GM19043 (cell line): ENCODE measurements at regions not wholly inside any gene's neighbourhood (a gene's known extent, or its start where the extent isn't known, plus 50 kb on each side); places are given as distances from the start of the nearest gene placed in this dataset.

Source experiments
- ATAC-seq: cut with Tn5 transposase; IDR thresholded peaks from one replicate; pipeline ENCODE4 v1.9.1; 2021; ENCODE audit warnings: low read depth; ENCODE audit not compliant: unreplicated experiment

DNA sequence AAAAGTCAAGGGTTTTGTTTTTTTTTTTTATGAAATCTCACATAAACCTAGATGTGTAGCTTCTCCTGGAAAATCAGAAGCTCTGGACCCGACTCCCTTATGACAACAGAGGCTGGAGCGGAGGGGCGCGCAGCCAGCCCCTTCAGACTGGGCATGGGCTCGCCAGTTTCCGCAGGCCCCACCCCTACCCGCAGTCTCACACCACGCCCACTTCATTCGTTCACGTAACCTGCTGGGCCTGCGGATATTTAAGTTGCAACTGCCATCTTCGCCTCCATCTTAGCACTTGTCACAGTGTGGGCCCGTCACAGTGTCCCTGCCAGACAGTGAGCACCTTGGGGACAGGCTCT, 111.7 kb upstream of the PTPN1 start:
- ATAC-seq: no peak

DNA sequence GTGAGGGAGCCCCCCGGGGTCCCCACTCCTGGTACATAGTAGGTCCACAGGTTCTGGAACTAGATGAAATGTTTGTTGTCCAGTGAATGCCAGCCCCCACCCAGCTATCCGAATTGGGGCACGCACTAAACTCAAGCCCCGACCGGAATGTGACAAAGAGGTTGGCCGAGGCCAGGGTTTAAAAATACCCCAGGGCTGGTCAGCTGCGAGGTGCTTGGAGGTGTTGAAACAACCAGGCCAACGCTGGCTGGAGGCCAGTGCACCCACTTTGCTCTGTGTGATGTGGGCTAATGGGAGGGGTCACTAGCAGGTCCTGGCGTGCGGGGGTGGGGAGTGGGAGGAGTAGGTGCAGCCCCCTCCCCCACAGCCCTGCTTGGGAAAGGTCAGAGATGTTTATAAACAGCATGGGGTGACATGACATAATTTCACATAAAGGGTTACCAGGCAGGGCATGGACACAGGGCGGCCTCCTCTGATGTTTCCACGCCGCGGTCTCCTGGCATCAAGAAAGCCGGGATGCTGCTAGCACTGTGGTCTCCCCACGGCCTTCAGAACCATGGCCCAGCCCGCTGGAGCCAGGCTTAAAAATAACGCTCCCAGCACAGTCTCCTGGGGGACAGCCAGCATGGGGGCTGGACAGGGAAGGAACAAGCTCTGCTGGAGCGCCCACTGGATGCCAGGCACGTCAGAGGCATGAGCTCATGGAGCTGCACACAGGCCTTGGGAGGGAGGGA, 111.2 kb upstream of the PTPN1 start:
- no peak for ATAC-seq

DNA sequence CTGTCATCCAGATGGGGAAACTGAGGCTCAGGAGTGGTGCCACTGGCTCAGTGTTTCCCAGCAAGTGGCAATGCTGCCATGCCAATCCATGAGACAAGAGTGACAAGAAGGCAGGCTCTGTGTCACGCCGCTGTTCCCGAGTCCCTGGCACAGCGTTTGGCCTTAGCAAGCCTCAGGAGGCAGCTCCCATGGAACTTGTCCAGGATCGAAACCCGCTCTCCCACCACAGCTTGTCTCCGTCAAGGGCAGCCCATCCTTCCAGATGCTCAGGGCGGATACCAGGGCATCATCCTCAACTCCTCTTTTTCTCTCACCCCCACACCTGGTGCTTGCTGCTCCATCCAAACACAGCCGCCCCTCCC, 110.6 kb upstream of the PTPN1 start:
- no peak for ATAC-seq

DNA sequence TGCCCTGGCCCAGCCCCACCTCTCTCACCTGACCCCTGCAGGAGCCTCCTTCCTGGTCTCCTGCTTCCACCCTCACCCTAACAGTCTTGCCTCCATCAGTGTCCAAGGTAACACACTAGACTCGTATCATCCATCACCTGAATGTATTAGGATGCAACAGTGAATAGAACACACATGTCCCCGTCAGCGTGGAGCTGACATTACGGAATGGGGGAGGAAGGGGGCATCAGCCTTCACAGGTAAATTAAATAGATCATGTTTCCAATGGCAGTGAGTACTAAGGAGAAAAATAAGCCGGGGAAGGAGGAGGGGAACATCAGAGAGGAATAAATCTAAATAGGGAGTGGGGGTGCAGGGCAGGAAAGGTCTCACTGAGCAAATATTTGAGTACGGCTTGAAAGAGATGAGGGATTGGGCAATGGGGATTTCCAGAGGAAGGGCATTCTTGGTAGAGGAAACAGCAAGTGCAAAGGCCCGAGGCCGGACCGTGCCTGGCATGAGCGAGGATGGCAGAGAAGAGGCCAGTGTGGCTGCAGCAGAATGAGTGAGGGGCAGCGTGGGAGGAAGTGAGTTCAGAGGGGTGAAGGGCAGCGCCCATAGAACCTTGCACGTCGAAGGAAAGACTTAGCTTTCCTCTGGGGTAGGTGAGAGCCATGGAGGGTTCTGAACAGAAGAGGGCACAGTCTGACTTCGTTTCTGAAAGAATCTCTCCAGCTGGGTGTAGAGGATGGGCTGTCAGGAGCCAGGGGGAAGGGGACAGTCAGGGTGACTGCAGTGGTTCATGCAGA, 110.1 kb upstream of the PTPN1 start:
- no peak for ATAC-seq

DNA sequence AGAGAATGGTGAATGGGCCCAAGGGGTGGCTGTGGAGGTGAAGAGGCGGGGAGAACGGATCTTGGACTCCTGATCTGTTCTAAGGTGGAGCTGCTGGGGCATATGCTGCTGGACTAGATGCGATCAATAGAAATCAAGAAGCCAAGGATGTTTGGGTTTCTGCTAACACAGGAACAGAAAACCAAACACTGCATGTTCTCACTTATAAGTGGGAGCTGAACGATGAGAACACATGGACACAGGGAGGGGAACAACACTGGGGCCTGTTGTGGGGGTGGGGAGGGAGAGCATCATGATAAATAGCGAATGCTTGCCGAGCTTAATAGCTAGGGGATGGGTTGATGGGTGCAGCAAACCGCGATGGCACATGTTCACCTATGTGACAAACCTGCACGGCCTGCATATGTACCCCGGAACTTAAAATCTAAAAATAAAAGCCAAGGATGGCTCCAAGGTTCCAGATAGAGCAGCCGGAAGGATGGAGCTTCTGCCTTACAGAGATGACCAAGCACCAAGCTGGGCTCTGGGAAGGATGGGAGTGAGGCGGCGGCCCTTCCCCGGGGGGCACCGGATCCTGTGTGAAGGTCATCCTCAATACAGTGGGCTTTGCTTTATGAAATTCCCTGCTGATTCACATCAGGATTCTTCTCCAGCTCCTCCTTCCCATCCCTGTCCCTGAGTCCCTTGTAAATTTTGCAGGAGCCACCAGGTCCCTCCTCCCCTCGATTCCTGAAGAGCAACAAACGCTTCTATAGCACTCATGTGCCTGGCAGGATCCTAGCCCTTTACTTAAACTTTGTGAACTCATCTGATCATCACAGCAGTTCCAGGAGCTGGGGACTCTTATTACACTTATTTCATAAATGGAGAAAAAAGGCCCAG, 109.2 kb upstream of the PTPN1 start:
- no peak for ATAC-seq

DNA sequence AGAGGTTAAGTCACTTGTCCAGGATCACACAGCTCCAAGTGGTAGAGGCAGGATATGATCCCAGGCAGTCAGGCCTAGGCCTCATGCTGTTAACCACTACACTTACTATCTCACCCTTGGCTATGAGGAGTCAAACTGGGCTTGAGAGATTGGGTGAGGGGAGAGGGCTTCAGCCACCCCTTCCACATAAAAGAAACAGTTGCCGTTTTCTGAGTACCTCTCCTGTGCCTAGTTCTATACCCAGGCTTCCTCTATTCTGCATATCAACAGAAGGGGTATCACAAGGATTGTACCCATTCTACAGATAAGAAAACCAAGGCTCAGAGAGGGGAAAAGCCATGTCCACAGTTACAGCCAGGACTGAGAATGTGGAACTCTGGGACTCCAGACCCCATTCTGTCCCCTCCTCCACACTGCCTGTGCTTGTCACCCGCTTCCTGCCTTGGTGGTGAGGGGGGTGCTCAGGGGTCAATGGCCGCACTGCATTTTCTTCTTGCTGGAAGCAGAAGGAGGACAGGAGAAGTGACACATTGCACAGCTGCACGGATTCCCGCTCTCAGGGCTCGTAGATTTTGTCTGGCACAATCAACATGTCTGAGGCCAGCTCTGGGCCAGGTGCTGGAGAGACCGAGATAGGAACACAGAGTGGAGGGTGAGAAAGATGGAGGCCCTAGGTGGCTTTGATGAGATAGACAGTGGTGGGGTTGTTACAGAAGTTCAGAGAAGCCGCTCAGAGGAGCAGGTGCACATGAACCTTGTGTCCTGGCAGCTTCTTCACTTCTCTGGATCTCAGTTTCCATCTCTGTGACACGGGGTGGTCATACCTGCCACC, 108.4 kb upstream of the PTPN1 start:
- ATAC-seq: no peak

DNA sequence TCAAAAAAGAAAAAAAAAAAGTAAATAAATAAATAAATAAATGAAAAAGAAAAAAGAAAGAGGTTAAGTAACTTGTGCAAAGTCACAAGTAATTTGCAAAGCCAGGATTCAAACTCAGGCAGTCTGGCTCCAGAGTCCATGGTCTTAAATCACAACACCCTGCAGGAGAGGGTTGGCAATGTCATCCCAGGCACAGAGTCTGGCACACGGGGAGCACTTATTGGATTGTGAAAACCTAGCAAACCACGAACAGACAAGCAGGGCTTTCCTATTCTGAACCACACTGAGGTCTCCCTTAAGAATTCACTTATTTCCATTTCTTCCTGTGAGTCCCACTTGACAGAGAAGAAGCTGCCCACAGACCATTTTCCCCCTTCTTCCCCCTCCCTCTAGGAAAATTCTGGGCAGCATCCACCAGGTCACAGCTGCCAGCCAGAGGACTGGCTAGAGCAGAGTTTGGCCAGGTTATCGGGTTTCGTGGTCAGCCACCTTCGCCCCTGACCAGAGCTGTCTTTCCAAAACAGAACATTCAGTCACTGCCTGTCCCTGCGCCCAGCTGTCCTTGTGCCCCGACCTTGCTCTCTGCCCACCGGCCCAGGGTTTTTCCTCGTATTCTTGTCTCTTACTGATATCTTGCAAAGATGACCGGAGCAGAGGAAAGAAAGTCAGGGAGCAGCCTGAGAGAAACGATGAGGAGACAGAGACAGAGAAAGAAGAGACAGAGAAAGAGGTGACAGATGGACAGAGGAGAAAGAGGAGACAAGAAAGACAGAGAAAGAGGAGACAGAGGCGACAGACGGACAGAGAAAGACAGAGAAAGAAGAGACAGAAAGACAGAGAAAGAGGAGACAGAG, 106.4 kb upstream of the PTPN1 start:
- ATAC-seq: no peak

DNA sequence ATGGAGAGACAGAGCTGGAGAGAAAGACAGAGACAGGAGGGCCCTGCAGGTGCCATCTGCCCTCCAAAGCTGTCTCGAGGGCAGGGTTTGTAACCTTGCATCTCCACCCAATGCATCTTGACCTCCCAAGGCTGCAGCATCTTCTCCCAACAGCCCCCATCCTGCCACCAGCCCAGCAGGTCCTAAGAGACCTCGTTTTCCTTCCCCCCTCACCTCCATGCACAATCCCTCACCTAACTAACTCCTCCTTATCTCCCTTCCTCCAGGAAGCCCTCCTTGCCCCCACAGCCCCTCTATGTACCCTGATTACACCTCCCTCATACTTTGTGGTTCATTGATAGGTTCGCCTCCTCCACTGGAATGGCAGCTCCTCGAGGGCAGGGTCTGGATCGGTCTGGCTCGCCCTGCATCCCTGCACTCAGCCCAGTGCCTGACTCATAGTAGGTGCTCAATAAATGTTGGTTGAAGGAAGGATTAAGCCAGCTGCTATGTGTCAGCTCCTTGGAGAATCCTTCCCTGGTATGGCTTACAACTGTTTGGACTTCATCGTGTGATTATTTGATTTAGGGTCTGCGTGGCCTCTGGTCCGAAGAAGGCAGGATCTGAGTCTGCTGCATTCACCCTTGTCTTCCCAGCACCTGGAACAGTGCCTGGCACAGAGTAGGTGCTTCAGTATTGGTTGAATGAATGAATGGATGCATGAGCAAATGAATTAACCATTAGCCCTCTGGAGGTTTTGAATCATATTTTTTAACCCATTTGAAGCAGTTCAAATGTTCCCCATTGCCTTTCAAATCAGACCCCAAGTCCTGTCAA, 105.6 kb upstream of the PTPN1 start:
- ATAC-seq: no peak

DNA sequence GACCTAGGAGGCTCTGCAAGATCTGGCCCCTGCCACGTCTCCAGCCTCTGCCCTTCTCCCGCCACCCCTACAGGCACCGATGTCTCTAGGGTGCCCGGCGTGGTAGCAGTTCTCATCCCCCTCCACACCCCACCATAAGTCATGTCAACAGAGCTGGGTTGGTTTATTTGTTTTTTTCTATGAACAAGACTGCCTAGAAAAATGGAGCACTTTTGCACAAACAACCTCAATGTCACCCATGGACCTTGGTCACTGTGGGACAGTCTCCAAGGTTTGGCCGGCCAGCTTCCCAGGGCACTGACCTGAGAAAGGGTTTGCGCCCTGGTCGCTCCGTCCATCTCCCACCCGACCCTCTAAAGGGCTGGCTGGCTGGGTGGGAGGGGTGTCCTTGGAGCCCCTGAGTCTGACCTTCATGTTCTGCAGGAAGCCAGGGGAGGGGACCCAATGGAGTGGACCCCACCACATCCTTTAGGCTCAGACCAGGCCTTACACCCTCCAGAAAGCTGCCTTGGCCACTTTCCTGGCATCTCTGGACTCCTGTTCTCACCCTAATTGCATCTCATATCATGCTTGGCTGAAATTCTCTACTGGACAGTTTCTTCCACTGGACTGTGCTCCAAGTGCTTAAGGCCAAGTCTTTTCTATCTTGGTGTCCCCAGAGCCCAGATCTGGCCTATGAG, 104.8 kb upstream of the PTPN1 start:
- ATAC-seq: no peak

DNA sequence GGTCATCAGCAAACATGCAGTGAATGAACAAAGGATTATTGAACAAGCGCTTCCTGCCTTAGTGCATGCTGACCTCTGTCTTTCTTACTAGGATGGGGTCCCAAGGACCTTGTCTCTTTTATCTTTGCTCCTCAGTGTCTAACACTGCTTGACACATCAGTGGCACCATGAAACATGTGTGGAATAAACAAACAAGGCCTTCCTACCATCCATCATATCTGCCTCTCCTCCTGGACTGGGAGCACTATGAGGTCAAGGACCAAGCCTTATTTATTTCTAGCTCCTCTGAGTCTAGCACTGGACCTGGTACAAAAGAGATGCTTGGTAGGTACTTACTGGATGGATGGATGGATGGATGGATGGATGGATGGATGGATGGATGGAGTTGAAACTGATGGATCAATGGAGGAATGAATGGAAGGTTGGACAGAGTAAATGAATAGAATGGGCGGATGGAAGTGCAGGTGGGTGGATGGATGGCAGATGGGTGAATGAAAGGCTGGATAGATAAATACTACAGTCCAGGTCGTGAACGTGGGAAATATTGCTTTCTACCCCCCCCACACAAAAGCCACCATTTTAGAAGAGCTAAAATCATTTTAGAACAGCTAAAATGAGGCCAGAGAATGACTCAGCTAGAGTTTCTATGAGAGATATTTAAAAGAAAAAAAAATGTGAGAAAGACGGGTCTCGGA, 104.1 kb upstream of the PTPN1 start:
- no peak for ATAC-seq

DNA sequence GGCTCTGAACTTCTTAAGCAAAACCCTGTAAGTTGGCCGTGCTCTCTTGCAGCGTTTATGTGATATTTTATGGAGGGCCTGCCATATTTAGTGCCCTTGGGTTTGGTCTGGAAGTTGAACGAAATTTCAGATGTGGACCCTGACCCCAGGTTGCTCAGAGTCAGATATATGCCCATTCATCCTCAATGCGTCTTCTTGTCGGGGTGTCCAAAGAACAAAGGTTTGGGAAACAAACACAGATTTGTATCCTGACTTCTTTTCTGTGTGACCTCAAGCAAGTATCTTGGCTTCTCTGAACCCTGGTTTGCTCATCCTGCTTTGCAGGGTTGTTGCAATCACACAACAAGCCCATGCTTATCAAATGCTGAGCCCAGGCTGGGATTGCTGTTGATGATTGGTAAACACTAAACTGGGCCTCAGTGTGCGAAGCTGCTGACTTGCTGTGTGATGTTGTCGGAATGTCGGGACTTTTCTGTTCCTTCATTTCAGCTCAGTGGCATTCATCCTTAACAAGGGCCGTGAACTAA, 103.5 kb upstream of the PTPN1 start:
- ATAC-seq: no peak

DNA sequence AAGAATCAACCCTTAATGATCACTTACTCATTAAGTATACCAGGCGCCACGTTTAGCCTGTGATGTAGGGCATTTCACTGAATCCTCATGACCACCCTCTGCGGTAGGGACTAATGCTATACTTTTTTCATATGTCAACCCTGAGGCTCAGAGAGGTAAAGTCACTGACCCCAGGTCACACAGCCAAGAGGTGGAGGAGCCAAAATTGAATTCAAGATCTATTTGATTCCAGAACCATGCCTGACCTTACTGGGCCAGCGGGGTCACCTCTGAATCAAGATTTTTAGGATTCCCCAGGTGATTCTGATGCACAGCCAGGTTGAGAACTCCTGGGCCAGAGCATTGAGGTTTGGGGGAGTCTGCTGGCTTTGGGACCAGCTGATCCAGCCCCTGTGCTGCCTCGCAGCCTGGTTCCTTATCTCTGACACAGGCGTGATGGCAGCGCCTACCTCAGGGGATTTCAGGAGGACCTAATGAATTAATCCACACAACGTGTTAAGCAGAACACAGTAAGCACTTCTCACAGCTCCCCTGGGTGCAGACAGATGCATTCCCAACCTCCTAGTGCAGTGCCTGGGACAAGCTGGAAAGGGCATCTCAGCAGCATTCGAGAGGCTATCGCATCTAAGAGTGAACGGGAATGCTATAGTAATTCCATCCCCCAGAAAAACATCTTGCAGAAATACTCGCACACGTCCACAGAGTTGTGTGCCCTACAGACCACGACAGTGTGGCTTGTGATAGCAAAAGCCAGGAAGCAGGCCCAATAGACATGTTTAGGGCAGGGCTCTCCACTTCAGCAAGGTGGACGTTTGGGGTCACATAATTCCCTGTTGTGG, 101.4 kb upstream of the PTPN1 start:
- ATAC-seq: no peak

DNA sequence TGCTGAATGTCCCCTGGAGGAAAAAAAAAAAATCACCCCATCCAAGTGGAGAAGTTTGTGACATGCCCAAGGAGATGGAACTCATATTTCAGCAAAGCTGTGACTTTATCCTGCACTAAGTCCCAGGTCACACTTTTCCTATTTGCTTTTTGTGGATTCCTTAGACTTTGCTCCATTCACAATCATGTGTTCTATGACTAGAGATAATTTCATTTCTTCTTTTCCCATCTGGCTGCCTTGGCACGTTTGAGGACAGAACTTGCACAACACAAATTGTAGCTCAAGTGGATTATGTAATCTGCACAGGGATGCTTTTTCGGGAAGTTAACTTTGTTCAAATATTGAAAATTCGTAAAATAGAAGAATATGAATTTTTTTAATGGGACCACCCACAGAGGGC, 100.7 kb upstream of the PTPN1 start:
- ATAC-seq: no peak

DNA sequence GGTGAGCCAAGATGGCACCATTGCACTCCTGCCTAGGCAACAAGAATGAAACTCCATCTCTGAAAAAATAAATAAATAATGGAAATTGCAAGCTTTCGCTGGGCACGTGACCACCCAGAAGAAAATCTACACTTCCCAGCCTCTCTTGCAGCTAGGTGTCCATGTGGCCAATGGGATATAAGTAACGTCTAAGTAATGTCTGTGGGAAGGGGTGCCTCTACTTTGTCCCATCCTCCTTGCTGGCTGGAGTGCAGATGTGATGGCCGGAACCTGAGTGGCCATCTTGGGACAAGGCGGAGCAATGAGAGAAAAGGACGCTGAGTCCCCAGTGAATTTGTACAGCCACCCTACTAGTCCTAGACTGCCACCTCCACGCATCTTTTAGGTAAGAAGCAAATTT, 99.8 kb upstream of the PTPN1 start:
- ATAC-seq: no peak

DNA sequence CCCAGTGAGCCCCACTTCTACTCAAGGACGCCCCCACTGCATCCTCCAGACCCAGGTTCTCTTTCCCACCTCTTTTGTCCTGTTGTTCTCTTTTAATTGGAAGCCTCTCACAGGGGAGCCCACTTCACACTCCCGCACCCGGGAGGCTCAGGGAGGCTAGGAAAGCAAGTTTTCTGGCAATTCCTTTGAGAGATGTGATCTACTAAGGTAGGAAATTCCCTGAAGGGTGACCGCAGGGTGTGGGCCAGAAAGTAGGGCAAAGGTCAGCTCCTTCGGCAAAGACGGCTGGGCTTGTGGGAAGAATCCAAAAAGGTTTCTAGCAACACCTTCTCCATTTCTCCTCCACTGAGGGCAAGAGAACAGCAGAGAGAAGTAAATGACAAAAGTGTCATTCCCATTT, 98.1 kb upstream of the PTPN1 start:
- no peak for ATAC-seq

DNA sequence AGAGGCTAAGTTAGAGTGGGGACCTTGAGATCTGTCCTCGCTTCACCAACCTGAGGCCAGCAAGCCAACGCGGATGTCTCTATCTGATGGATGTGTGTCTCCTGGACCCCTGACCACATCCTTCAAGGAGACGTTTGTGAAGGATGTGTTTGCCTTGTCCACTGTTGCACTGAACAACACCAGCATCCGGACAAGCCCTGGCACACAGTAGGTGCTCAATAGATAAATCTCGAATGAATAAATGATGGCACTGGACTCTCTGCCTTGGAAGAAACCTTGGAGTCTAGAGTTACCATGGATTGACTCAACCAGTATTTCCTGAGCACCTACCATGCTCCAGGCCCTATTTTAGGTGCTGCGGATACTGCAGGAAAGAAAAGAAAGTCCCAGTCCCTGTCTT, 97.7 kb upstream of the PTPN1 start:
- no peak for ATAC-seq

DNA sequence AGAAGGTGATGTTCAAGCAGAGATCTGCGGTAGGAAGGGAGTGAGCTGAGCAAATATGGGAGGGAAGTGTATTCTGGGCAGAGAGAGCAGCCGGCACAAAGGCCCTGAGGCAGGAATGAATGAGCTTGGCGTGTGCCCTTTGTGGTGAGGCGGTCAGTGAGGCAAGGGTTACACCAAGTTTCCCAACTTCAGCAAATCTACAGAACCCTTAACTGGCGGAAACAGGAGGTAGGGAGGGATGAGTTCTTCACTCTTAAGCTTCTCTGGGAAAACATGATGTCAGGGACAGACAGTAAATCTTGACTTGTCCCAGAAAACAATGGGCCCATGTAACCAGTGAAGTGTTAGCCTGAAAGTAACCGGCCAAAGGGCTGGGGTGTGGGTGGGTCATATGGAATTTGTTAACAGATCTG, 97.1 kb upstream of the PTPN1 start:
- ATAC-seq: no peak
